HepG2 (cell line): ENCODE measurements at regions not wholly inside any gene's neighbourhood (a gene's known extent, or its start where the extent isn't known, plus 50 kb on each side); places are given as distances from the start of the nearest gene placed in this dataset.

Experiments used
- KLF9 ChIP-seq: IDR thresholded peaks from 2 replicates; pipeline ENCODE4 v1.6.1; 2016; ENCODE audit warnings: low read depth
- NCOA2 ChIP-seq: sonication (generic); formaldehyde crosslinking; IDR thresholded peaks from 2 replicates; pipeline ENCODE4 v1.8.0; 2022; ENCODE audit warnings: inconsistent platforms
- REPIN1 ChIP-seq: sonication (generic); formaldehyde crosslinking; IDR thresholded peaks from 2 replicates; pipeline ENCODE4 v1.8.0; 2022; ENCODE audit warnings: missing genetic modification reagents, low read depth, mild to moderate bottlenecking, borderline replicate concordance
- ZNF10 ChIP-seq: sonication (generic); formaldehyde crosslinking; IDR thresholded peaks from 2 replicates; pipeline ENCODE4 v1.4.0; 2020; ENCODE audit warnings: mild to moderate bottlenecking, low read depth, missing genetic modification reagents, borderline replicate concordance
- ZNF3 ChIP-seq: IDR thresholded peaks from 2 replicates; pipeline ENCODE4 v1.7.0; 2017; ENCODE audit warnings: inconsistent platforms
- ZNF646 ChIP-seq: sonication (generic); formaldehyde crosslinking; IDR thresholded peaks from 2 replicates; pipeline ENCODE4 v1.9.0; 2021; ENCODE audit warnings: mild to moderate bottlenecking, missing genetic modification reagents
- ZSCAN22 ChIP-seq: sonication (generic); formaldehyde crosslinking; IDR thresholded peaks from 2 replicates; pipeline ENCODE4 v1.4.0; 2020; ENCODE audit warnings: mild to moderate bottlenecking, missing genetic modification reagents

- TF ChIP-seq ZNF646 (CRISPR knock-in tag) (no peak), ZNF10 (CRISPR knock-in tag) (no peak), ZNF3 (no peak), KLF9 (CRISPR knock-in tag) (no peak), NCOA2 (CRISPR knock-in tag) (no peak), REPIN1 (no peak), ZSCAN22 (no peak)
Observed at GRCh38 chr1:67616394-67616985, 68.5 kb upstream of the GADD45A start (continued).
